ENCODE measurements at regions not wholly inside any gene's neighbourhood (a gene's known extent, or its start where the extent isn't known, plus 50 kb on each side); places are given as distances from the start of the nearest gene placed in this dataset.

DNA sequence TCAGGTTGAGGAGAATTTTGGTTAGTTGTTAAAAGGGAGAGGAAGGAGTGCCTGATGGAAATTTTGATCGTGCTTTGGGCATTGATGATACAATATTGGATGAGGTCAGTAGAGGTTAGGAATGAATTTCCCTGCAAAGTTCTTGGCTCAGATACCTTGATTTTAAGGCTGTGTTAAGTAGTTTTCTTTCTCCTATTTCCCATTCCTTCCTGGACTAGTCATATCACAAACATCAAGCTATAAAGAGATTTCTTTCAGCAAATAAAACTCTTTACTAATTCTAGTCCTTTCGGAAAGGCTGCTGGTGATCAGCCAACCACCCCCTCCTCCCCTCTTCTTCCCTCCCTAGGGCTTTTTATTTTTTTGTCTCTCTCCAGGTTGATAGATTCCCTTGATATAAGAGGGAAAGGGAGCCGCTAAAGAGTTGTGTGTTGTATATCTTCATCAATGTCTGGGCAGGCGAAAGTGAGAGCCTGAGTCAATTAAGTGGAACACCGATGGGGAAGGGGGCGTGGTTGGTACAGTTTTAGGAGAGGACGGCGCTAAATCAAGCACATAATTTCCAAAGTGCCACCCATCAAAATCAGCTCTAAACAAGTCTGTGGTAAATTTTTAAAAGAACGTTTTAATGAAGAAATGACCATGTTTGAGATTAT lies 100.1 kb upstream of the PLXNA2 start:
- H3K4me1 ChIP-seq (ENCODE audit: control insufficient read depth, insufficient read depth, low read depth, low read length): no peaks in the 10 kb centered on the region
- no peak overlapping the region for H2AK5ac ChIP-seq (ENCODE audit: low read length, severe bottlenecking)
- no peak for DNase-seq
- H3K18ac ChIP-seq (ENCODE audit: low read depth in 1 of 2, low read length in 2 of 2): no peak overlapping the region
- peaks cover 4 to 8% of the 10 kb centered on the region in 2 experiments for H3K27me3 ChIP-seq (ENCODE audit: control insufficient read depth in 1 of 2, insufficient read depth in 1 of 2, low read length in 2 of 2)
- no peak overlapping the region for H3K4me2 ChIP-seq (ENCODE audit: low read length, poor library complexity, severe bottlenecking)
- H2BK12ac ChIP-seq (ENCODE audit: low read length in 2 of 2): no peak overlapping the region
- no peaks in the 10 kb centered on the region for H3K9me3 ChIP-seq (ENCODE audit: control insufficient read depth, low read length)
- no peak overlapping the region for H2BK15ac ChIP-seq (ENCODE audit: low read depth, poor library complexity, severe bottlenecking)
- H4K91ac ChIP-seq (ENCODE audit: low read length): no peak overlapping the region
- no peak overlapping the region for H3K4me3 ChIP-seq (ENCODE audit: insufficient read depth in 1 of 2, low read depth in 1 of 2, low read length in 2 of 2)
- no peak overlapping the region for H4K8ac ChIP-seq (ENCODE audit: low read length)
- no peak overlapping the region for H3K4ac ChIP-seq (ENCODE audit: low read depth in 1 of 2, low read length in 2 of 2)
- no peak overlapping the region for H2BK120ac ChIP-seq (ENCODE audit: low read depth, low read length)
- no peak overlapping the region for H2AFZ ChIP-seq (ENCODE audit: low read depth, low read length)
- H3K23ac ChIP-seq (ENCODE audit: low read length in 2 of 2): no peak overlapping the region
- H3K27ac ChIP-seq (ENCODE audit: low read length, poor library complexity, severe bottlenecking): no peak overlapping the region
- no peak overlapping the region for H3K14ac ChIP-seq (ENCODE audit: low read length in 2 of 2)
- H2BK5ac ChIP-seq (ENCODE audit: low read depth, low read length, poor library complexity, severe bottlenecking): no peak overlapping the region
- no peaks in the 10 kb centered on the region for H3K79me1 ChIP-seq (replicated peaks; ENCODE audit: low read length, poor library complexity, severe bottlenecking)
- no peaks in the 10 kb centered on the region for H3K36me3 ChIP-seq (ENCODE audit: control insufficient read depth in 1 of 2, insufficient read depth in 2 of 2, low read depth in 1 of 2, low read length in 2 of 2)
- H3K9ac ChIP-seq (ENCODE audit: low read length): no peak overlapping the region
- 81% methylated on average over 3 of the region's 9 CpGs for WGBS

DNA sequence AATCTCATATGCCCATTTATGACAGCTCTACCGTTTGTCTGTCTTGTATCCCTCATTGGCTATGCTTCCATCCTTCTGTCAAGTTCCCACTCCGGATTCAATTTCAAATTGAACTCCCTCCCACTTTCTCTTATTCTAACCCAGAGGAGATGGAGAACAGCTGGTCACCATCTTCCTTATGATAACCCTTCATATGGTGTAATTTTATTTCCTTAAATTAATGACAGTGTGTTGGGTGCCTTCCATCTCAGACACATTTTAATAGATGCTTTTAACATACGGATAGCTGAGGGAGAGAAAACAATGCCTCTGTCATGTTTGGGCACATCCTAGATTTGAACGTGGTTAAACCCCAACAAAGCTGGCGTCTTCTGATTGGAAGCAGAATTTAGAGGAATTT lies 103.0 kb upstream of the PLXNA2 start:
- H3K9ac ChIP-seq (ENCODE audit: low read length): no peak overlapping the region
- no peak overlapping the region for H4K8ac ChIP-seq (ENCODE audit: low read length)
- no peak overlapping the region for H3K27ac ChIP-seq (ENCODE audit: low read length, poor library complexity, severe bottlenecking)
- H4K91ac ChIP-seq (ENCODE audit: low read length): no peak overlapping the region
- no peak overlapping the region for H3K23ac ChIP-seq (ENCODE audit: low read length in 2 of 2)
- no peak overlapping the region for H2BK120ac ChIP-seq (ENCODE audit: low read depth, low read length)
- no peak overlapping the region for H2AK5ac ChIP-seq (ENCODE audit: low read length, severe bottlenecking)
- 79% methylated on average over 5 of the region's 5 CpGs for WGBS
- no peak overlapping the region for H2AFZ ChIP-seq (ENCODE audit: low read depth, low read length)
- H3K4me1 ChIP-seq (ENCODE audit: control insufficient read depth, insufficient read depth, low read depth, low read length): no peaks in the 10 kb centered on the region
- H3K9me3 ChIP-seq (ENCODE audit: control insufficient read depth, low read length): no peaks in the 10 kb centered on the region
- no peak for DNase-seq
- H3K4me3 ChIP-seq (ENCODE audit: insufficient read depth in 1 of 2, low read depth in 1 of 2, low read length in 2 of 2): no peak overlapping the region
- H2BK12ac ChIP-seq (ENCODE audit: low read length in 2 of 2): no peak overlapping the region
- H2BK5ac ChIP-seq (ENCODE audit: low read depth, low read length, poor library complexity, severe bottlenecking): no peak overlapping the region
- H3K14ac ChIP-seq (ENCODE audit: low read length in 2 of 2): no peak overlapping the region
- no peak overlapping the region for H3K18ac ChIP-seq (ENCODE audit: low read depth in 1 of 2, low read length in 2 of 2)
- no peak overlapping the region for H3K4ac ChIP-seq (ENCODE audit: low read depth in 1 of 2, low read length in 2 of 2)
- H3K27me3 ChIP-seq (ENCODE audit: control insufficient read depth in 1 of 2, insufficient read depth in 1 of 2, low read length in 2 of 2): peaks cover 4% of the 10 kb centered on the region in 2 experiments
- no peaks in the 10 kb centered on the region for H3K79me1 ChIP-seq (replicated peaks; ENCODE audit: low read length, poor library complexity, severe bottlenecking)
- no peaks in the 10 kb centered on the region for H3K36me3 ChIP-seq (ENCODE audit: control insufficient read depth in 1 of 2, insufficient read depth in 2 of 2, low read depth in 1 of 2, low read length in 2 of 2)
- no peak overlapping the region for H2BK15ac ChIP-seq (ENCODE audit: low read depth, poor library complexity, severe bottlenecking)
- H3K4me2 ChIP-seq (ENCODE audit: low read length, poor library complexity, severe bottlenecking): no peak overlapping the region

DNA sequence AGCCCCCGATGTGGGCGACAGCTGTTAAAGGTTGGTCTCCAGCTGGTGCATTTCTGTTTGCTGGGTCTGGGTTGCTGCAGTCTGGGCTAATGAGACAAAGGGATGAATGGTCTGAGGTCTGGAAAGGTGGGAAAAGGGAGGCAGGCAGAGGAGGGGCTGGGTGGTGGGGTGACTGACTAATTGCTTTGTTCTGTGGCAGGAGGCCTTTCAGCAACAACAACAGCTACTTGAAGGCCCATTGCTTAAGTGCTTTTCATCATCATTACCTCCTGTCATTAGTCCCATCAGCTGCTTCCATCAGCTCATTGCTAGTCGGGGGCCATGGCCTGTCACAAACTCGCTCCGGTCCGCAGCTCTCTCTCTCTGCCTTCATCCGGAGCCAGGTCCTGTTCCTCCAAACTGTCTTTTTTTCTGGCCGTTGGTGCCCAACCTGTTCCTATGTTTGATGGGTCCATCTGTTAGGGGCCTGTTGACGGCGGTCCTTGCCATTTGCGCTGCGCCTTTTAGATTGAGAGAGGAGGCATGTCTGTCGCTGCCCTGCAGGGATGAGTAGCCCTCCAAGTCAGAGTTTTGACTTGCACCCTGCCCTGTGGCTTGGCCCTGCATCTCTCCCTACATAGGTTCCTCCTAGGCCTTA lies 105.6 kb upstream of the PLXNA2 start:
- no peak overlapping the region for H2AFZ ChIP-seq (ENCODE audit: low read depth, low read length)
- WGBS: 62% methylated on average over 13 of the region's 13 CpGs
- DNase-seq: no peak
- H2BK15ac ChIP-seq (ENCODE audit: low read depth, poor library complexity, severe bottlenecking): no peak overlapping the region
- H3K9me3 ChIP-seq (ENCODE audit: control insufficient read depth, low read length): no peaks in the 10 kb centered on the region
- H3K18ac ChIP-seq (ENCODE audit: low read depth in 1 of 2, low read length in 2 of 2): no peak overlapping the region
- H2AK5ac ChIP-seq (ENCODE audit: low read length, severe bottlenecking): no peak overlapping the region
- no peak overlapping the region for H4K91ac ChIP-seq (ENCODE audit: low read length)
- no peak overlapping the region for H3K4ac ChIP-seq (ENCODE audit: low read depth in 1 of 2, low read length in 2 of 2)
- H3K23ac ChIP-seq (ENCODE audit: low read length in 2 of 2): no peak overlapping the region
- H3K4me2 ChIP-seq (ENCODE audit: low read length, poor library complexity, severe bottlenecking): no peak overlapping the region
- no peak overlapping the region for H3K27ac ChIP-seq (ENCODE audit: low read length, poor library complexity, severe bottlenecking)
- H3K4me1 ChIP-seq (ENCODE audit: control insufficient read depth, insufficient read depth, low read depth, low read length): no peaks in the 10 kb centered on the region
- no peak overlapping the region for H3K14ac ChIP-seq (ENCODE audit: low read length in 2 of 2)
- H3K4me3 ChIP-seq (ENCODE audit: insufficient read depth in 1 of 2, low read depth in 1 of 2, low read length in 2 of 2): no peak overlapping the region
- H4K8ac ChIP-seq (ENCODE audit: low read length): no peak overlapping the region
- H3K36me3 ChIP-seq (ENCODE audit: control insufficient read depth in 1 of 2, insufficient read depth in 2 of 2, low read depth in 1 of 2, low read length in 2 of 2): no peaks in the 10 kb centered on the region
- no peak overlapping the region for H2BK12ac ChIP-seq (ENCODE audit: low read length in 2 of 2)
- no peak overlapping the region for H3K9ac ChIP-seq (ENCODE audit: low read length)
- H2BK120ac ChIP-seq (ENCODE audit: low read depth, low read length): no peak overlapping the region
- no peaks in the 10 kb centered on the region for H3K79me1 ChIP-seq (replicated peaks; ENCODE audit: low read length, poor library complexity, severe bottlenecking)
- H2BK5ac ChIP-seq (ENCODE audit: low read depth, low read length, poor library complexity, severe bottlenecking): no peak overlapping the region
- peaks cover 0 to 4% of the 10 kb centered on the region in 2 experiments for H3K27me3 ChIP-seq (ENCODE audit: control insufficient read depth in 1 of 2, insufficient read depth in 1 of 2, low read length in 2 of 2)

DNA sequence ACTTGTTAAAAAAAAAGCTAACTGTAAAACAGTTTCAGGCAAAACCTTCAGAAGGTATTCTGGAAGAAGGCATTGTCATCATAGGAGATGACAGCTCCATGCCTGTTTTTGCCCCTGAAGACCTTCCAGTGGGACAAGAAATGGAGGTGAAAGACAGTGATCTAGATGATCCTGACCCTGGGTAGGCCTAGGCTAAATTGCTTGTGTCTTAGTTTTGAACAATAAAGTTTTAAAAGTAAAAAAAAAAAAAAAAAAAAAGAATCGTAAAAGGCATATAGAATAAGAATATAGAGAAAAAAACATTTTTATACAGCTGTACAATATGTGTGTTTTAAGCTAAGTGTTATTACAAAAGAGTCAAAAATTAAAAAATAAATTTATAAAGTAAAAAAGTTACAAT lies 106.6 kb upstream of the PLXNA2 start:
- H3K23ac ChIP-seq (ENCODE audit: low read length in 2 of 2): no peak overlapping the region
- no peaks in the 10 kb centered on the region for H3K4me1 ChIP-seq (ENCODE audit: control insufficient read depth, insufficient read depth, low read depth, low read length)
- H2BK120ac ChIP-seq (ENCODE audit: low read depth, low read length): no peak overlapping the region
- H3K79me1 ChIP-seq (replicated peaks; ENCODE audit: low read length, poor library complexity, severe bottlenecking): no peaks in the 10 kb centered on the region
- no peak overlapping the region for H3K4me3 ChIP-seq (ENCODE audit: insufficient read depth in 1 of 2, low read depth in 1 of 2, low read length in 2 of 2)
- H3K4ac ChIP-seq (ENCODE audit: low read depth in 1 of 2, low read length in 2 of 2): no peak overlapping the region
- H2BK5ac ChIP-seq (ENCODE audit: low read depth, low read length, poor library complexity, severe bottlenecking): no peak overlapping the region
- H4K8ac ChIP-seq (ENCODE audit: low read length): no peak overlapping the region
- no CpG with 5 or more reads among the region's 1 CpG for WGBS
- H3K9ac ChIP-seq (ENCODE audit: low read length): no peak overlapping the region
- no peak overlapping the region for H3K14ac ChIP-seq (ENCODE audit: low read length in 2 of 2)
- peaks cover 0 to under 1% of the 10 kb centered on the region in 2 experiments for H3K27me3 ChIP-seq (ENCODE audit: control insufficient read depth in 1 of 2, insufficient read depth in 1 of 2, low read length in 2 of 2)
- no peak overlapping the region for H2BK15ac ChIP-seq (ENCODE audit: low read depth, poor library complexity, severe bottlenecking)
- DNase-seq: no peak
- H3K4me2 ChIP-seq (ENCODE audit: low read length, poor library complexity, severe bottlenecking): no peak overlapping the region
- no peak overlapping the region for H2BK12ac ChIP-seq (ENCODE audit: low read length in 2 of 2)
- H4K91ac ChIP-seq (ENCODE audit: low read length): no peak overlapping the region
- H3K9me3 ChIP-seq (ENCODE audit: control insufficient read depth, low read length): no peaks in the 10 kb centered on the region
- H3K18ac ChIP-seq (ENCODE audit: low read depth in 1 of 2, low read length in 2 of 2): no peak overlapping the region
- no peak overlapping the region for H2AFZ ChIP-seq (ENCODE audit: low read depth, low read length)
- H3K27ac ChIP-seq (ENCODE audit: low read length, poor library complexity, severe bottlenecking): no peak overlapping the region
- H2AK5ac ChIP-seq (ENCODE audit: low read length, severe bottlenecking): no peak overlapping the region
- no peaks in the 10 kb centered on the region for H3K36me3 ChIP-seq (ENCODE audit: control insufficient read depth in 1 of 2, insufficient read depth in 2 of 2, low read depth in 1 of 2, low read length in 2 of 2)

Data from mesenchymal stem cell (in vitro differentiated cells and primary cell).